ENCODE measurements at regions not wholly inside any gene's neighbourhood (a gene's known extent, or its start where the extent isn't known, plus 50 kb on each side); places are given as distances from the start of the nearest gene placed in this dataset.

DNA sequence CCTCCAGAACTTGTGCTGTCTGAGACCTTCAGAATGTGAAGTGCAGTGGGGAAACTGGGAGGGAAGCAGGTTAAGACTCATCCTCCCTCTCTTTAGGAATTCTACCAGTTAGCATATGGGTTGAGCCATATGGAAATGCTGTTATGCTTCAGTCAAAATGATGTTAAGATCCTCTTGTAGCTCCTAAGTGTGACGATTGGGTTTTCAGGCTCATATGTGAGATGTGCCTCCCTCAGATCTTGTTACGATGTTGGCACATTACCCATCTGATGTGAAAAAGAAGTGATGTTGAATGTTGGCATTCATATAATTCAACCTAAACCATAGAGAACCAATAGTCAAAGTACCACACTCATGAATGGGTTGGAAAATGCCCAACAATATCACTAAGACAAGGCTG lies 67.8 kb upstream of the IPO5 start (continued):
- TF ChIP-seq IRF3 (IDR thresholded peaks at IDR 0.05) (no peak), BHLHE40 (IDR thresholded peaks at IDR 0.05; ENCODE audit: borderline replicate concordance in 1 of 2, low read depth in 2 of 2, low read length in 1 of 2) (no peak), IKZF1 (conservative IDR thresholded peaks at IDR 0.05) (no peak), MEF2B (IDR thresholded peaks at IDR 0.05; ENCODE audit: partially characterized antibody, poor library complexity, severe bottlenecking) (no peak), POLR2AphosphoS5 (IDR thresholded peaks at IDR 0.05; ENCODE audit: low read length) (no peak), MYB (IDR thresholded peaks at IDR 0.05; ENCODE audit: borderline replicate concordance, low read depth, low read length) (no peak)
- TF ChIP-seq, protein P1, sequence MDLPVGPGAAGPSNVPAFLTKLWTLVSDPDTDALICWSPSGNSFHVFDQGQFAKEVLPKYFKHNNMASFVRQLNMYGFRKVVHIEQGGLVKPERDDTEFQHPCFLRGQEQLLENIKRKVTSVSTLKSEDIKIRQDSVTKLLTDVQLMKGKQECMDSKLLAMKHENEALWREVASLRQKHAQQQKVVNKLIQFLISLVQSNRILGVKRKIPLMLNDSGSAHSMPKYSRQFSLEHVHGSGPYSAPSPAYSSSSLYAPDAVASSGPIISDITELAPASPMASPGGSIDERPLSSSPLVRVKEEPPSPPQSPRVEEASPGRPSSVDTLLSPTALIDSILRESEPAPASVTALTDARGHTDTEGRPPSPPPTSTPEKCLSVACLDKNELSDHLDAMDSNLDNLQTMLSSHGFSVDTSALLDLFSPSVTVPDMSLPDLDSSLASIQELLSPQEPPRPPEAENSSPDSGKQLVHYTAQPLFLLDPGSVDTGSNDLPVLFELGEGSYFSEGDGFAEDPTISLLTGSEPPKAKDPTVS (IDR thresholded peaks at IDR 0.05; ENCODE audit: low read depth, low read length) = no peak

DNA sequence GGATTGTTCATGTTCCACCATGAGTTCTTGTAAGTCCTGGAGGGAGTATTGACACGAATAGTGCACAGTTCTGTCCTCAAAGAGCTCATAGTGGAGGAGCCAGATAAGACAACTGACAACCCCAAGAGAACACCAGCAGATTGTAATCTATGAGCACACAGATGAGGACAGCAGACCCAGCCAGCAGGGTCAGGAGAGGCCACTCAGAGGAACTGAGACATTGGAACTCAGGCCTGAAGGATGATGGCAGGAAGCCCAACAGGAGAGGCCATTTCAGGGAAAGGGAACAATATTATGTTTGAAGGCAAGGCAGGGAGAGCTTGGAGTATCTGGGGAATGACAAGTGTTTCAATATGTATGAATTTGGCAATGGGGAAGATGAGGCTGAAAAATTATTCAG lies 63.7 kb upstream of the IPO5 start:
- no peak overlapping the region for H2AFZ ChIP-seq (ENCODE audit: control insufficient read depth, low read depth, low read length)
- SMC1A ChIA-PET (ENCODE audit: uncharacterized antibody, unreplicated experiment) = no interaction called here
- H4K20me1 ChIP-seq (ENCODE audit: control insufficient read depth, insufficient read depth) = no peaks in the 10 kb centered on the region
- DNase-seq (ENCODE audit: low read depth, low spot score) (no peak), ATAC-seq (no peak), FAIRE-seq (no peak)
- POLR2A ChIA-PET = no interaction called here
- BruUV-seq (replicated peaks) = no TSS peak
- no peaks in the 10 kb centered on the region for H3K4me1 ChIP-seq (ENCODE audit: control insufficient read depth, insufficient read depth, low read length)
- RAD21 ChIA-PET (ENCODE audit: unreplicated experiment) = no interaction called here
- H3K4me2 ChIP-seq (ENCODE audit: control insufficient read depth, insufficient read depth) = no peak overlapping the region
- intact Hi-C loops (cut with micrococcal nuclease; ENCODE audit: unreplicated experiment) (no loop called here), in situ Hi-C loops (cut with MboI) (no loop called here)
- H3K27me3 ChIP-seq (replicated peaks in 1 of 2; ENCODE audit: control insufficient read depth in 2 of 2, insufficient read depth in 2 of 2, low read length in 1 of 2) = no peaks in the 10 kb centered on the region
- no peak overlapping the region for H3K27ac ChIP-seq (ENCODE audit: control insufficient read depth, insufficient read depth)
- H3K4me3 ChIP-seq = no peak overlapping the region
- no peaks in the 10 kb centered on the region for H3K36me3 ChIP-seq (ENCODE audit: control insufficient read depth in 2 of 2, insufficient read depth in 2 of 2, low read length in 1 of 2)
- no peak overlapping the region for H3K9ac ChIP-seq (ENCODE audit: control insufficient read depth, insufficient read depth, low read length)
- H3K79me2 ChIP-seq (ENCODE audit: control insufficient read depth, insufficient read depth, low read length) = no peaks in the 10 kb centered on the region
- CTCF ChIA-PET = interaction anchor here (0.5 kb wide), 1 partner anchor 1026 kb away, joined by 3 read pairs; no protein-coding TSS in a partner anchor
- 0% methylated on average over 1 of the region's 1 CpG for WGBS (ENCODE audit: insufficient coverage, insufficient replicate concordance, low lambda C conversion rate, missing lambda C conversion rate)
- H3K9me3 ChIP-seq (replicated peaks; ENCODE audit: control insufficient read depth, insufficient read depth, low read length) = no peaks in the 10 kb centered on the region
- TF ChIP-seq ATF7 (IDR thresholded peaks at IDR 0.05; ENCODE audit: low read depth) (no peak), SUZ12 (IDR thresholded peaks at IDR 0.05; ENCODE audit: unreplicated experiment) (no peak), YBX1 (IDR thresholded peaks at IDR 0.05) (no peak), RELA (IDR thresholded peaks at IDR 0.05; ENCODE audit: borderline replicate concordance, partially characterized antibody) (no peak), NFIC (IDR thresholded peaks at IDR 0.05; ENCODE audit: low read depth, low read length) (no peak), RBBP5 (conservative IDR thresholded peaks at IDR 0.05) (no peak), E2F4 (IDR thresholded peaks at IDR 0.05; ENCODE audit: low read depth, low read length) (no peak)
- TF ChIP-seq, protein P2, sequence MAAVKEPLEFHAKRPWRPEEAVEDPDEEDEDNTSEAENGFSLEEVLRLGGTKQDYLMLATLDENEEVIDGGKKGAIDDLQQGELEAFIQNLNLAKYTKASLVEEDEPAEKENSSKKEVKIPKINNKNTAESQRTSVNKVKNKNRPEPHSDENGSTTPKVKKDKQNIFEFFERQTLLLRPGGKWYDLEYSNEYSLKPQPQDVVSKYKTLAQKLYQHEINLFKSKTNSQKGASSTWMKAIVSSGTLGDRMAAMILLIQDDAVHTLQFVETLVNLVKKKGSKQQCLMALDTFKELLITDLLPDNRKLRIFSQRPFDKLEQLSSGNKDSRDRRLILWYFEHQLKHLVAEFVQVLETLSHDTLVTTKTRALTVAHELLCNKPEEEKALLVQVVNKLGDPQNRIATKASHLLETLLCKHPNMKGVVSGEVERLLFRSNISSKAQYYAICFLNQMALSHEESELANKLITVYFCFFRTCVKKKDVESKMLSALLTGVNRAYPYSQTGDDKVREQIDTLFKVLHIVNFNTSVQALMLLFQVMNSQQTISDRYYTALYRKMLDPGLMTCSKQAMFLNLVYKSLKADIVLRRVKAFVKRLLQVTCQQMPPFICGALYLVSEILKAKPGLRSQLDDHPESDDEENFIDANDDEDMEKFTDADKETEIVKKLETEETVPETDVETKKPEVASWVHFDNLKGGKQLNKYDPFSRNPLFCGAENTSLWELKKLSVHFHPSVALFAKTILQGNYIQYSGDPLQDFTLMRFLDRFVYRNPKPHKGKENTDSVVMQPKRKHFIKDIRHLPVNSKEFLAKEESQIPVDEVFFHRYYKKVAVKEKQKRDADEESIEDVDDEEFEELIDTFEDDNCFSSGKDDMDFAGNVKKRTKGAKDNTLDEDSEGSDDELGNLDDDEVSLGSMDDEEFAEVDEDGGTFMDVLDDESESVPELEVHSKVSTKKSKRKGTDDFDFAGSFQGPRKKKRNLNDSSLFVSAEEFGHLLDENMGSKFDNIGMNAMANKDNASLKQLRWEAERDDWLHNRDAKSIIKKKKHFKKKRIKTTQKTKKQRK (IDR thresholded peaks at IDR 0.05; ENCODE audit: low read depth, low read length) = no peak
- TF ChIP-seq, protein P3, sequence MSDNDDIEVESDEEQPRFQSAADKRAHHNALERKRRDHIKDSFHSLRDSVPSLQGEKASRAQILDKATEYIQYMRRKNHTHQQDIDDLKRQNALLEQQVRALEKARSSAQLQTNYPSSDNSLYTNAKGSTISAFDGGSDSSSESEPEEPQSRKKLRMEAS (IDR thresholded peaks at IDR 0.05; ENCODE audit: low read depth, low read length) = no peak

All from GM12878 (cell line).